ENCODE measurements at regions not wholly inside any gene's neighbourhood (a gene's known extent, or its start where the extent isn't known, plus 50 kb on each side); places are given as distances from the start of the nearest gene placed in this dataset.
A peak's percentile ranks its signal among the peaks of the same experiment; 100 is the strongest.

DNA sequence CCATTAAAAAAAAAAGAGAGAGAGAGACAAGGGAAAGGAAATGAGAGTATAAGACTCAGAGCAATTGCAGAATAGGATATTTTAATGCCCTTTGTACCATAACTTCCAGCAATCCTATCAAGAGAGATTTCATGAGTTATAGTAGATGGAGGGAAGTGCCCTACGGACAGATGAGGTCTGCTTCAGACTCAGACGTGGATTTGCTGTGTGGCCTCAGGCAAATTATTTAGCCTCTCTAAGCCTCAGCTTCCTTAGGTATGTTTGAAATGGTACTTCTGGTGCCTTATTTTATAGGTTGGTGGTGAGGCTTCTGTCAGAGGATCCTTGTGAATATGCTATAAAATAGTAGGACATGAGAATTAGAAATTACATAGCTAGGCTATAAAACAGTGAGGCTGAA, 448.2 kb downstream of the EDEM1 start:
- DNase-seq = no peak

- DNase-seq = no peak
Observed at GRCh38 chr3:5638550-5638949, 451.0 kb downstream of the EDEM1 start.

GRCh38 chr3:5644773-5645670, 457.5 kb downstream of the EDEM1 start:
- no peak for DNase-seq

DNA sequence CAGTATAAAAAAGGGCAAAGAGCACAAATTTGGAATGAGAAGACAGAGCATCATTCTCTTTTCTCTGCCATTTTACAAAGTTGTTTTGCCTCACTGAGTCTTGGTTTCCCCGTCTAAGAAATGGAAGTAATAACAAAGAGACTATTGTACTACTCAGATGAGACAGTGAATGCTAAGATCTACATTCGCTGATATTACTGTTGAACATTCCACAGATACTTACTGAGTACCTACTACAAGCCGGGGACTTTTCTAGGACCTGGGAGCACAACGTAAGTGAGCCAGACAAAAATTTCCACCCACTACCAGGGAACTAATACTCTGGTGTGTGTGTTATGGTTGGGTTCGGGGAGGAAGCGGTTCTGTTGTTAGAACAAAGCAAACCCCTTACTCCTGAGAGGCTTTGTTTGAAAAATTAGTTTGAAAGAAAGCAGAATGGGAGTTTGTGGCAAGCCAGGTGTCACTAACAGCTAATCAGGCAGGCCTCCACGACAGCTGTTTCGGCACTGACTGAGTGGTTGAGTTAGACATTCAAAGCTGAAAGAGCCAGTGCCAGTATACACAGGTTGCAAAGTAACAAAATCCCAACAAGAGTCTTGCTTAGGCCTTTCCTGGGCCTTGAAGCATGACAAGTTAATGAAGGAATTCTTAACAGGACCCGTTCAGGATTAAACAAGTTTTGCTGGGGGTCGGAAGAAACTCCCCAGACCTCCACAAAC, 458.3 kb downstream of the EDEM1 start:
- DNase-seq = no peak

DNA sequence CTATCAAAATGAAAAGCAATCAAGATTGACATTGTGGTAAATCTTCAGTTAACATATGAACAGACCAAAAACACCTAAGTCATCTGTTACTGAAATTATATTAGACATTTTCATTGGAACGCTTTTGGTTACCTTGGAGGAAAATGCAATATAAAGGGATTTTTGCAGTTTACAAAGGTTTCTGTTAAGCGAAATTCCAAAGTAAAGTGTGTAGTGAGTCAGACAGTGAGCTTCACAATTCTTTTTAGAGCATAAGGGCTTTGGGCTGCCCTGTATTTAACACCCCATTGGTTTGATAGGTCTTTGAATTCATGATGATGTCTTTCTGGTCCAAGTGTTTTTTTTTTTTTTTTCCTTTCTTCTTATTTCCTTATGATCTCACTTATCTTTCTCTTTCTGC, 462.8 kb downstream of the EDEM1 start:
- DNase-seq = no peak

DNA sequence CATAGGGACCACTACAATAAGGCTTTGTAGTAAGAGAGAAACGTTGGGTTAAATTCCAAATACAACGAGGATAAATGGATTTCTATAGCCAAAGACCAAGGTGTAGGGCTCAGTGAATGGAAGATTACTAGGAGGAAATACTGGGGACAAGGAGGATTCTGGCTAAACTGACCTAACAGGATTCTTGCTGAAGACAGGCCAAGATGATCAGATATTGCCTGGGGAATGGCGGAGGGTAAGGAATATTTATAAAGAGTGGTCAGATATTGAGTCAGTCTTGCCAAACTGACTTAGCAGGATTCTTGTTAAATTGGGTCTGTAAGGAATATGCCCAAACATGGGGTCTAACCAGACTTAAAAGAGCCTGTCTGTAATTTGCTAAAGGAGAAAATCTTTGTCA, 463.8 kb downstream of the EDEM1 start:
- DNase-seq = no peak

GRCh38 chr3:5653426-5654143, 466.1 kb downstream of the EDEM1 start:
- DNase-seq = no peak

DNA sequence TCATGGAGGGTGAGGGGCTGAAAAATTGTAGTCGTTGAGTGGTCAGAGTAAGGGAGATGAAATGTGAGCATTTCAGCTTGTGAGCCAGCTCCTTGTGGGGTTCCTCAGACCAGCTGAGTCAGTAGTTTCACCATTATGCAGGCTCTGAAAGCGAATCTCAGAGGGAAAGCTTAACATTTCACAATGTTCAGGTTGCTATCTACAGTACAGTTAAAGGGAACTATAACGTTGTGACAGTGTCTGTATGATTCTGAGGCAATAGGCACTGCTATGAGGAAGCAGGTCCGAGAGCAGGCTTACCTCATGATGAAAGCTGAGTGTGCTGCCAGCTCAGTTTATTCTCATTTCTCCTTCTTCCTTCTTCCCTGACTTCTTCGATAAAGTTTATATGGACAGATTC, 469.6 kb downstream of the EDEM1 start:
- DNase-seq = no peak

GRCh38 chr3:5663601-5664000, 476.1 kb downstream of the EDEM1 start:
- DNase-seq = no peak

DNA sequence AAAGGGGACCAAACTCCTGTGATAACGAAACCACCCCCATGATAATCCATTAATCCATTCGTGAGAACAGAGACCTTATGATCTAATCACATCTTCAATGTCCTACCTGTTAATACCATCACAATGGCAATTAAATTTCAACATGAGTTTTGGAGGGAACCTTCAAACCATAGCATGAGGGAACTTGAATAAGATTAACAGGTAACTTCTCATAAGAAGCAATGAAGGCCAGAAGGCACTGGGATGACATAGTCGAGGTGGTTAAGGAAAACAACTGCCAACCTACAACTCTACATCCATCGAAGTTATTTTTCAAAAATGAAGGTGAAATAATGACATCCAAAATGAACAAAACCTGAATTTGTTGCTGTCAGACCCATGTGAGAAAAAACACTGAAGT, 478.9 kb downstream of the EDEM1 start:
- no peak for DNase-seq

GRCh38 chr3:5673521-5673920, 486.0 kb downstream of the EDEM1 start:
- no peak for DNase-seq

- peak in 1 of 2 experiments; percentile 30 for DNase-seq
Observed at GRCh38 chr3:5675319-5675718, 487.8 kb downstream of the EDEM1 start.

- DNase-seq = peak in 1 of 2 experiments; percentile 76
Observed at GRCh38 chr3:5677555-5677954, 490.0 kb downstream of the EDEM1 start.

DNA sequence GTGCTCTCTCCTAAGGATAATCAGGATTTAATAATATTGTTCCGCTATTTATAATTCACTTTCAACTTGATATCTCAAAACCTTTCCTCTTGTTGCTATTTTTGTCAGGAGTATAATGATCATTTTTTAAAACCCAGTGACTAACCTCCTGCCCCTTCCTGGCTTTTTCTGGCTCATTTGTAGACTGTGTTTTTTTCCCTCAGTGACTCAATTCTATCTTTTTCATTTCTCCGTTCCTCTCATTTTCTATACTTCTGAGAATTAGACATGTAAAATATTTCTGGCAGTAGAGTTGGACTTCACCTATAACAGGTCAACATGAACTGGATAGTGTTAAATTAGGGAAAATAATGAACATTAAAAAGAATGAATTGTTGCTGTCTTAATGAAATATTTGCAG, 490.7 kb downstream of the EDEM1 start:
- DNase-seq = no peak

DNA sequence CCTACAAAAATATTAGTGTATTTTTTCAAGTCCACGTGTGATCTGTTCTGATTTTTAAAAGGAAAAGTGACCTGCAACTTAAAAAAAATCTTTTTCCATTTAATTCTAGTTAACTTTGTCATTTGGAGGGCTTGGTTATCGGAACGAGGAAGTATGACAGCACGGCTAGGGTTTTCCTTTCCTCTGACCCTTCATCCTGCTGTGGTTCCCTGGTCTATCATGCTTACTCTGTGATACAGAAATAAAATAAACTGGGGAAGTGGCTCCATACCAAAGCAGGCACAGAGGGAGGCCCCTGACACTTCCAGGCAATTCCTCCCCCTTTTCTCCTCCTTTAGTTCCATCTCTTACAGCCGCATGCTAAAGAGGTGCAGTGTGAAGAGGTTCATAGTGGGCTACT, 491.3 kb downstream of the EDEM1 start:
- DNase-seq = no peak

- DNase-seq = no peak
Observed at GRCh38 chr3:5687230-5687629, 499.7 kb downstream of the EDEM1 start.

GRCh38 chr3:5690490-5690889, 503.0 kb downstream of the EDEM1 start:
- DNase-seq = no peak

DNA sequence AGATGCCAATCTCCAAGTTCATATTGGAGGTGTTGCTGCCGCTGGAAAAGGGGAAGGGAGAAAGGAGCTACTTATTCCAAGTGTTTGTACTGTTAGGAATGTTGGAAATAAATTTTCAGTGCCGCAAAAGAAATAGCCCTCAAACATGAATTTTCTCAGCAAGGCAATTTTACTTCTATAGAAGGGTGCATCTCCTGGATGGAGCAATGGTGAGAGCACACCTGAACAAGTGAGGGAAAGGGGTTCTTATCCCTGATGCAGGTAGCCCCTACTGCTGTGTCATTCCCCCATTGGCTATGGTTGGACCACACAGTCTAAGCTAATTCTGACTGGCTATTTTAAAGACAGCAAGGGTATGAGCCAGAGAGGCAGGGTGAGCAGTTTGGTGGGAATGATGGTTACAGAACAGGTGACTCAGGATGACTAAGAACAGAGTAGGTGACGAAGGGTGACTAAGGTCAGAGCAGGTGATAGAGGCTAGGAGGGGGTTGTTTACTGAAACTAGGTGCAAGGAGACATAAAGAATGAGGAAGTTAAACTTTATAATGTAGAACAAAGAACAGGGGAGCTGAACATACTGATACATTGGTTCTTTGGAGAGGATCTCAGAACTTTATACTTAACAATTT, 503.5 kb downstream of the EDEM1 start:
- DNase-seq = no peak

DNA sequence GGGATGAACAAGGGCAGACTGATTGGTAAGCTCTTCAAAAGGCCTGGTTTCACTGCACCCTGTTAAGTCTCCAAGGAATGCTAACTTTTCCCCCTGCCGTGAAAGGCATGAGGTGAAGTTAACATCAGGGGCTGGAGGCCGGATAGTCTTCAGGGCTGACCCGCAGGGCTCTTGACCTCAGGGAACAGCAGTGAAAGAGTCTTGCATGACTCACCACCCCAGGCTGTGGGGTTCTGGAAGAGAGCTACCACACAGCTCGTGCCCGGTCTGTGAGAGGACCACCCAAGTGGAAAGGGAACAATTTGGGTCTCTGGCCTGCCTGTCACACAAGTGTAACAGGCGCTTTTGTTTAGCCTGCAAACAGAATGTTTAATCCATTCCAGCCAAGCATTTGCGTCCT, 504.9 kb downstream of the EDEM1 start:
- DNase-seq = no peak

DNA sequence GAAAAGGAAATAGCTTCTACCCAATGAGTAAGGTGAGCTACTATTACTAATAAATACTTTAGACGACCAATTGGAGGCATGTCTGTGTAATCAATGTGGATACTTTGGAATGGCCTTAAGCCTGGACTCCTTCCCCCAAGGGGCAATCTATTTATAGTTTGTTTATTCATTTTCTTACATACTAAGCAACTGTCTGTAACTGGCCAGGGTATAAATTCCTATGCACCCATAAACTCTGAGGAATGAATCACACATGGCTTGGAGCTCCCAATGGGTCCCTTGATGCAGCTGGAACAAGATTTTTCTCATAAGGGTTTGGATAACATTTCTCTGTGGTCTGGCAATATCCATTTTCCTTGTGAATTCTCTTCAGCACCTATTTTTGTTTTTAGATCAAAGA, 506.8 kb downstream of the EDEM1 start:
- DNase-seq = no peak

GRCh38 chr3:5698851-5699250, 511.3 kb downstream of the EDEM1 start:
- no peak for DNase-seq

- DNase-seq = no peak
Observed at GRCh38 chr3:5699313-5699712, 511.8 kb downstream of the EDEM1 start.

DNA sequence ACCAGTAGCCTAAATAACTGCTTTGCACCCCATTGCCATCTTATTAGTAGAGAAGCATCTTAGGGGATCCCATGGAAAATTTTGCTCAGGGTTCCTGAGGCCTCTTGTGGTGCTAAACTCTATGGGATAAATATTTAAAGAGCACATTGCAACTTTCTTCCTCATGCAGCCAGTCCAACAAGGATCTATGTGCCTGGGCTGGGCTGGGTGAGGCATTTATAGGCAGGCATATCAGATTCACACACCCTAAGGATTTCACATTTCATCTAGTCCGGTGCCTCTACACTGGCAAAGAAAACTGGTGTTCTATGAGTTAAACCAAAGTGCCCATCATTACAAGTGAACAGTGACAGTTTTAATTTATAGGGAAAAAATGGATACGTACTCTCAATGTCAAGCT, 512.3 kb downstream of the EDEM1 start:
- DNase-seq = no peak
